HG03103 (cell line): ENCODE measurements at regions not wholly inside any gene's neighbourhood (a gene's known extent, or its start where the extent isn't known, plus 50 kb on each side); places are given as distances from the start of the nearest gene placed in this dataset.

Experiments
- ATAC-seq: cut with Tn5 transposase; IDR thresholded peaks from one replicate; pipeline ENCODE4 v1.9.1; 2021; ENCODE audit warnings: low read depth; ENCODE audit not compliant: unreplicated experiment

GRCh38 chr4:168028568-168028967, 63.8 kb upstream of the ANXA10 start:
- ATAC-seq = no peak

GRCh38 chr4:168028970-168029597, 63.3 kb upstream of the ANXA10 start:
- ATAC-seq = no peak

- no peak for ATAC-seq
These were observed 54.7 kb upstream of the ANXA10 start for GRCh38 chr4:168037676-168038075.

- no peak for ATAC-seq
These were observed 52.7 kb upstream of the ANXA10 start for GRCh38 chr4:168039593-168039992.
